ENCODE measurements at regions not wholly inside any gene's neighbourhood (a gene's known extent, or its start where the extent isn't known, plus 50 kb on each side); places are given as distances from the start of the nearest gene placed in this dataset.

- DNase-seq (ENCODE audit: low read depth): no peak
Observed at GRCh38 chr20:24060851-24061590, 72.4 kb upstream of the GGTLC1 start.

DNA sequence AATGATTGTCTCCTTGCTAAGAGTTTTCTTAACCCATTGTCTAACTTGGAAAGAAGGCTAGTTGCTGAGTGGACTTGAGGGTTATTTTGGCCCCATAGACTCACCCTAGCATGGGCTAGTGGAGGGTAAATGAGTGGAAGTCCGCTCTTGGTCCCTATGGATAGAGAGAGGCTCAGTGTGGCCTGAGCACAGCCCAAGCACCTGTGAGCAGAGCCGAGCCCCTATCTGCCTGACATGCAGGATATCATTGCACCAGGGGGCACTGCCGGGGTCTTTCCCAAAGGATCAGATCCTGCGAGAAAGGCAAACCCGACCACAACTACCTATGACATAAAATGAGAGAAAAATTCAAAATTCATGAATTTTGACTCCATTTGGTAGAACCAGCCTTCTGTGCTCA, 70.6 kb upstream of the GGTLC1 start:
- DNase-seq (ENCODE audit: low read depth): no peak

GRCh38 chr20:24056491-24056890, 67.9 kb upstream of the GGTLC1 start:
- DNase-seq (ENCODE audit: low read depth): no peak

DNA sequence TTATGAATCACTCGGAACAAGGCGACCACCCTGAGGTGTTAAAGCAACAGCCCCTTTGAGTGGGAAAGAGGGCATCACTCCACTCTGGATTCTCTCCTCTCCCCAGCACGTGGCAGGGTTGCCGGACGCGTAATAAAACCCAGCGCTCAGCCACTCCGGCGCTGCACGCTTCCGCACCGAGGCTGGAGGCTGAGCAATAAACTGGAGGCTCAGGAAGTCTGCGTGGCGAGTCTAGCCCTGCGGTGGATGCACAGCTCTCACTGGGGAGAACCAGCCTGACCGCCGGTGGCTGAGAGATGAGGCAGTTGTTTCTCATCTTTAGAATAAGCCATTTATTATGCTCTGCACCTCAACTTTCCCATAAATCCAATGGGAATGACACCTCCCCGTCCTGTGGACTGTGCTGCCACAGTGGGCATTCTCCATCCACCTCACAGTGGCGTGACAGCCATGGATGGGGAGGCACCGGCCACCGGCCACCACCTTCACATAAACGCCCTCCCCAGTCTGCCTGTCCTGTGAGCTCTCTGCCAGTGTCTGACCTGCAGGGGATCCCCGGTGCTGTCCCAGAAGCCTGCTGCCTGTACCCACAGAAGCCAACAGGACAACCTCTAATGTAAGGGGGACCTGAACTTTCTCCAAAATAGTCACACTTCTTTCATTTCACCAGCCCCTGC, 64.2 kb upstream of the GGTLC1 start:
- DNase-seq (ENCODE audit: low read depth): no peak

GRCh38 chr20:24051160-24051559, 62.6 kb upstream of the GGTLC1 start:
- DNase-seq (ENCODE audit: low read depth): no peak

- no peak for DNase-seq (ENCODE audit: low read depth)
Observed at GRCh38 chr20:24050119-24050518, 61.5 kb upstream of the GGTLC1 start.

DNA sequence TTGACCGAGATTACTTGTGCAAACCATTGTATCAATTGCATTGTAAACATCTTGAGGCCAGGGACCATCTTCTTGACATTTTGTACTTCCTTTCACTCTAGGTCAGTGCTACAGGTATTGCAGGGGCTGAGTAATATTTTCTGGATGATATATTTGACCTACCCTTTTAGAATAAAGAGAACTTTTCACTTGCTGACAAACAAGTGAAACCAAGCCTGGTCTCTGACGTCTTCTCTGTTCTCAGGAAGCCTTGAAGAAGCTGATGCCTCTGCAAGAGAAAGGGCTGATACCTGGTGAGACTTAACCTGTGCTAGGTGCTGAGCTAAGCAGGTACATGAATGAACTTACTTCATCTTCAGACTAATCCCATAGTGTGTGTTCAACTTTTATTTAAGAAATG, 60.5 kb upstream of the GGTLC1 start:
- DNase-seq (ENCODE audit: low read depth): no peak

DNA sequence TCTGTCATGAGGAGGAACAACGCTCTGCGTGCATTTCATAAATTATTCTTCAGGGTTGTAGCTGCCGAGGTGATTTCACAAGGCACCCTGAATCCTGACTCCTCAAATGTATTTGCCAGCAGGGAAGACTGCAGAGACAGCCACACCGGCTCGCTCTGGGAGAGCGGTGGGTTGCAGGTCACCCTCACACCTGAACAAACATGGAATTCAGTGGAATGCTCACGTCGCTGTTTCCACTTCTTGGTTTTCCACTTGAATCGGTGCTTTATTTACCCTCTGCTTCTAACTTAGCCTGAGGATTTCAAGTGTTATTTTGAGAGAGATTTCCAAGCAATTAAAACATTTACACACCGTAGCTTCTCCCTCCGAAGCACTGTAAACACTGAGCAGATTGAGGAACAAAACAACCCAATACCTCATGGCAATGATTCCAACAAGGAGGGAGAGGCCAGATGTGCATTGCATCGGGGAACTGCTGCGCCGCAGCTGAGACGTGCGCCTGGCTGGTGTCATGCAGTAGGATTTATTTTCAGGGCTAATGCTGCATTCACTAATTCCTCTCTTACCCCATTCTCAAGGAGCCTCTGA, 59.5 kb upstream of the GGTLC1 start:
- DNase-seq (ENCODE audit: low read depth): no peak

- DNase-seq (ENCODE audit: low read depth): no peak
Observed at GRCh38 chr20:24046888-24047287, 58.3 kb upstream of the GGTLC1 start.

- no peak for DNase-seq (ENCODE audit: low read depth)
Observed at GRCh38 chr20:24045621-24046318, 57.2 kb upstream of the GGTLC1 start.

GRCh38 chr20:24043294-24043693, 54.7 kb upstream of the GGTLC1 start:
- DNase-seq (ENCODE audit: low read depth): no peak

GRCh38 chr20:24042646-24043045, 54.1 kb upstream of the GGTLC1 start:
- DNase-seq (ENCODE audit: low read depth): no peak

DNA sequence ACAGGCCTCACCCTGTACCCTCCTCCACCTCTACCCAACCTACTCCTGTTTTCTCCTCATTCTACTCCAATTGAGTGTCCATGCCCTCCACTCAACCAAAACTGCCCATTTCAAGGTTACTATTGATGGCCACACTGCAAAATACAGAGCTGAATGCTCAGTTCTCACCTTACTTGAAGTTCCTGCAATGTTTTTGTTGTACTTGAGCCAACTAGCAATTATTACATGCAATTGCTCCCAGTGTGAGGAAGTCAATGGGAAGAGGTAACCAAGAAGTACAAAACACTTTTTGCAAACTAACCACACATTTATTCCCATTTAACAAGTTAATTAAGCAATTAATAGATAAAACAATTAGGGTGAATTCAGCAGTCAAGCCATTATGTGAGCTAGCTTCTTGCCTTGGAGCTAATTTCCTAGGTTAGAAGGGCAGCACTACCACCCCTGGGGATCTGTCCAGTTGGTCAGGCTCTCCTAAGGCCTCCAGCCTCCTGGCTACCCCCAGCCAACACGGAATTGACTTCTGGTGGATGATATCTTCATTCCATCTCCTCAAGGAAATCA, 52.4 kb upstream of the GGTLC1 start:
- no peak for DNase-seq (ENCODE audit: low read depth)

- no peak for DNase-seq (ENCODE audit: low read depth)
Observed at GRCh38 chr20:24039196-24039595, 50.6 kb upstream of the GGTLC1 start.
